ENCODE measurements at regions not wholly inside any gene's neighbourhood (a gene's known extent, or its start where the extent isn't known, plus 50 kb on each side); places are given as distances from the start of the nearest gene placed in this dataset.
"Not testable (repeated sequence)": the region's sequence is repeated elsewhere in the genome, so short reads cannot be mapped to it uniquely, and the experiment has no call there.

- not testable (repeated sequence) for DNase-seq (ENCODE audit: low spot score)
These were observed 58.9 kb downstream of the GOLGA6L7 start for GRCh38 chr15:28789401-28790114.

GRCh38 chr15:28788649-28789400 is 59.6 kb downstream of the GOLGA6L7 start:
- H3K27ac ChIP-seq (ENCODE audit: low read depth in 1 of 2, low read length in 2 of 2); H3K9ac ChIP-seq (ENCODE audit: low read depth in 1 of 2, low read length in 2 of 2); H3K27me3 ChIP-seq (ENCODE audit: control insufficient read depth in 4 of 4, insufficient read depth in 4 of 4, low read length in 3 of 4); DNase-seq (ENCODE audit: low spot score); H3K4me1 ChIP-seq (ENCODE audit: control insufficient read depth in 4 of 4, insufficient read depth in 4 of 4, low read length in 3 of 4); H3K36me3 ChIP-seq (ENCODE audit: control insufficient read depth in 4 of 4, insufficient read depth in 3 of 4, low read depth in 1 of 4, low read length in 3 of 4); H3K9me3 ChIP-seq (ENCODE audit: control insufficient read depth in 4 of 4, low read length in 3 of 4): not testable (repeated sequence)
- peak overlapping the region in 1 of 3 donors; percentile 8 for H3K4me3 ChIP-seq (ENCODE audit: low read depth in 1 of 3, low read length in 3 of 3)
- 9% methylated on average over 44 of the region's 78 CpGs for WGBS

More at GRCh38 chr15:28789401-28790114, 58.9 kb downstream of the GOLGA6L7 start:
- H3K4me3 ChIP-seq (ENCODE audit: low read depth in 1 of 3, low read length in 3 of 3); H3K27me3 ChIP-seq (ENCODE audit: control insufficient read depth in 4 of 4, insufficient read depth in 4 of 4, low read length in 3 of 4); H3K27ac ChIP-seq (ENCODE audit: low read depth in 1 of 2, low read length in 2 of 2); H3K4me1 ChIP-seq (ENCODE audit: control insufficient read depth in 4 of 4, insufficient read depth in 4 of 4, low read length in 3 of 4); H3K9me3 ChIP-seq (ENCODE audit: control insufficient read depth in 4 of 4, low read length in 3 of 4); H3K9ac ChIP-seq (ENCODE audit: low read depth in 1 of 2, low read length in 2 of 2); H3K36me3 ChIP-seq (ENCODE audit: control insufficient read depth in 4 of 4, insufficient read depth in 3 of 4, low read depth in 1 of 4, low read length in 3 of 4): not testable (repeated sequence)
- 36% methylated on average over 23 of the region's 32 CpGs for WGBS
- peak in 1 of 2 donors; percentile 49 for TF ChIP-seq RAD21 (IDR thresholded peaks at IDR 0.05)

GRCh38 chr15:28788176-28788575 is 60.3 kb downstream of the GOLGA6L7 start:
- H3K4me3 ChIP-seq (ENCODE audit: low read depth in 1 of 3, low read length in 3 of 3); DNase-seq (ENCODE audit: low spot score); H3K4me1 ChIP-seq (ENCODE audit: control insufficient read depth in 4 of 4, insufficient read depth in 4 of 4, low read length in 3 of 4); H3K27ac ChIP-seq (ENCODE audit: low read depth in 1 of 2, low read length in 2 of 2); H3K27me3 ChIP-seq (ENCODE audit: control insufficient read depth in 4 of 4, insufficient read depth in 4 of 4, low read length in 3 of 4); H3K9ac ChIP-seq (ENCODE audit: low read depth in 1 of 2, low read length in 2 of 2); H3K9me3 ChIP-seq (ENCODE audit: control insufficient read depth in 4 of 4, low read length in 3 of 4); H3K36me3 ChIP-seq (ENCODE audit: control insufficient read depth in 4 of 4, insufficient read depth in 3 of 4, low read depth in 1 of 4, low read length in 3 of 4): not testable (repeated sequence)
- 21% methylated on average over 1 of the region's 1 CpG for WGBS

- 74% methylated on average over 1 of the region's 1 CpG for WGBS
These were observed 61.9 kb downstream of the GOLGA6L7 start for GRCh38 chr15:28786521-28786920.

GRCh38 chr15:28784347-28785163 is 63.9 kb downstream of the GOLGA6L7 start:
- not testable (repeated sequence) for DNase-seq (ENCODE audit: low spot score); H3K4me1 ChIP-seq (ENCODE audit: control insufficient read depth in 4 of 4, insufficient read depth in 4 of 4, low read length in 3 of 4); H3K4me3 ChIP-seq (ENCODE audit: low read depth in 1 of 3, low read length in 3 of 3); H3K27ac ChIP-seq (ENCODE audit: low read depth in 1 of 2, low read length in 2 of 2); H3K36me3 ChIP-seq (ENCODE audit: control insufficient read depth in 4 of 4, insufficient read depth in 3 of 4, low read depth in 1 of 4, low read length in 3 of 4); H3K27me3 ChIP-seq (ENCODE audit: control insufficient read depth in 4 of 4, insufficient read depth in 4 of 4, low read length in 3 of 4); H3K9me3 ChIP-seq (ENCODE audit: control insufficient read depth in 4 of 4, low read length in 3 of 4); H3K9ac ChIP-seq (ENCODE audit: low read depth in 1 of 2, low read length in 2 of 2)
- WGBS = 95% methylated on average over 39 of the region's 39 CpGs

More at GRCh38 chr15:28786521-28786920, 61.9 kb downstream of the GOLGA6L7 start:
- DNase-seq (ENCODE audit: low spot score) = no peak
- Histone ChIP-seq H3K27ac (ENCODE audit: low read depth in 1 of 2, low read length in 2 of 2) (no peak overlapping the region), H3K9ac (ENCODE audit: low read depth in 1 of 2, low read length in 2 of 2) (no peak overlapping the region), H3K4me1 (ENCODE audit: control insufficient read depth in 4 of 4, insufficient read depth in 4 of 4, low read length in 3 of 4) (peaks cover 0 to 3% (median 0%) of the 10 kb centered on the region in 4 donors), H3K27me3 (ENCODE audit: control insufficient read depth in 4 of 4, insufficient read depth in 4 of 4, low read length in 3 of 4) (no peaks in the 10 kb centered on the region), H3K9me3 (ENCODE audit: control insufficient read depth in 4 of 4, low read length in 3 of 4) (no peaks in the 10 kb centered on the region), H3K4me3 (ENCODE audit: low read depth in 1 of 3, low read length in 3 of 3) (no peak overlapping the region), H3K36me3 (ENCODE audit: control insufficient read depth in 4 of 4, insufficient read depth in 3 of 4, low read depth in 1 of 4, low read length in 3 of 4) (no peaks in the 10 kb centered on the region)
- TF ChIP-seq FOXA2 (IDR thresholded peaks at IDR 0.05) = no peak
- no peak for TF ChIP-seq MAX (IDR thresholded peaks at IDR 0.05)
- no peak for TF ChIP-seq HNF4A (conservative IDR thresholded peaks at IDR 0.05)
- TF ChIP-seq NR2F2 (IDR thresholded peaks at IDR 0.05) = no peak
- no peak for TF ChIP-seq FOXA1 (IDR thresholded peaks at IDR 0.05)
- TF ChIP-seq SP1 (IDR thresholded peaks at IDR 0.05) = no peak
- no peak for TF ChIP-seq CTCF (IDR thresholded peaks at IDR 0.05; ENCODE audit: low read depth, low read length, missing input control)
- no peak for TF ChIP-seq GABPA (IDR thresholded peaks at IDR 0.05 in 1 of 2, conservative IDR thresholded peaks at IDR 0.05 in 1 of 2)
